Forelimb muscle (tissue), 1 donor: ENCODE measurements at regions not wholly inside any gene's neighbourhood (a gene's known extent, or its start where the extent isn't known, plus 50 kb on each side); places are given as distances from the start of the nearest gene placed in this dataset.

Source experiments
- DNase-seq: peaks from one replicate; pipeline ENCODE4 v3.0.0-alpha.2; 2013; ENCODE audit warnings: low read depth

GRCh38 chr12:130102266-130102665, 60.0 kb upstream of the FZD10 start:
- DNase-seq, result no peak

DNA sequence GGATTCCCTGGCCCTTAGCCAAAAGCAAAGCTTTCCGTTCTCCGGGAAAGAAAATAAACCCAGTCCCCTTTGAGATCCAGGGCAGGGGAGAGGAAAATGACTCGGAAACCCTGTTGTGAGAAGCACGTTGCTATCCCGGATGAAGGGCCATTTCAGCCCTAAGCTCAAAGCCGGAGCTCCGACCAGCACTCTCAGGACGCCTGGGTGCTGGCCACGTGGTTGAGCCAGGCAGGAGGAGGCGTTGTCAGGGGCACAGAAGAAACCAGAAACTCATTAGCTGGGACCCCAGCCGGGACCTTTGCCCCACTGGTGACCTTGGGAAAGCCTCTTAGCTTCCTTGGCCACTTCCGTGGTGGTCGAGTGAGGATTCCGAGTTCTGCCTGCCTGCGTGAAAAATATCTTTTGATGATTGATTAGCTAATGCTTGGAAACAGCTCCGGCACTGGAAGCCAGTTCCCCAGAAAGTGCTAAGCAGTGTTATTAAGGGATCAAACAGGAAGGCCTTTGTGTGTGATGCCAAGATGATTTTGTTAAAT, 57.6 kb upstream of the FZD10 start:
- no peak for DNase-seq

- DNase-seq, result no peak
Observed at GRCh38 chr12:130109062-130109945, 53.0 kb upstream of the FZD10 start.

DNA sequence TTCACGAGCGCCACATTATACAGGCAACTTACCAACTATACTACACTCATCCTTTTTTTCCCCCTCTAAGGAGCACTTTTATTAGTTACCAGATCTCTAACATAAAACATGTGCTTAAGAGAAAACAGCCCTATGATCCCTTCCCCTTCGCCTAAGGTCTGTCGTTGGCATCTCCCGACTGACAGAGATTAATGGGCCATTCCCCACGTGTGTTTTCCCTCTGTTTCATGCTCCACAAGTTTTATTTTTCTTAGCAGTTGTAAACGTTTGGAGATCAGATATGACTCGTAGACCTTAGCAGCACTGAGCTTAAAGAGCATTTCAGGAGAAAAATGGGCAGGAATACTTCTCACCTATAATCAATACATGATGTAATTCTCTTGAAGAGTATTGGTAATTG, 51.4 kb upstream of the FZD10 start:
- DNase-seq, result no peak

DNA sequence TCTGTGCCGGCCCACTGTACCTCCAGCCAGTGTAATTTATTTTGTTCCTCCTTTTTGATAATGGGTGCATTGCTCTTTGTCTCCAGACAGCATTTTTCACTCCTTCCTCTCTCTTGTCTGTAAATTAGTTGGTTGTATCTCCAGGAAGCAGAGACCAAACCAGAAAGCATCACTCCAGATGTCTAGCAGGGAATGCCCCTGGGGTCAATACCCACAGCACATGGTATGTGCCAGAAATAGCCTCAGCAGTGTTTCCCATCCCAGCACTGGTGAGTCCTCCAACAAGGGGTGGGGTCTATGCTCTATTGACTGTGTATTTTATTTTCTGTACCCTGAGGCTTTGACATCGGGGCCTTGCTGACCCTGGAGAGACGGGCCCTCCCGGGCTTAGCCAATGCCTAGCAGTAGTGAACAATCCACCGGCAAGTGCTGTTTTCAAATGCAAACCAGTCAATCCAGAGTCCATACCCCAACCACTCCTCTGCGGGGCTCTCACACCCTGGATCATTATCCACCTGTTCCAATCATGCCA, 50.2 kb upstream of the FZD10 start:
- no peak for DNase-seq
